Ammon's horn (tissue), 1 donor: ENCODE measurements at regions not wholly inside any gene's neighbourhood (a gene's known extent, or its start where the extent isn't known, plus 50 kb on each side); places are given as distances from the start of the nearest gene placed in this dataset.
"Not testable (repeated sequence)": the region's sequence is repeated elsewhere in the genome, so short reads cannot be mapped to it uniquely, and the experiment has no call there.

Source experiments
- DNase-seq: peaks from one replicate; pipeline ENCODE4 v3.0.0-alpha.2; 2016; ENCODE audit warnings: low spot score

DNA sequence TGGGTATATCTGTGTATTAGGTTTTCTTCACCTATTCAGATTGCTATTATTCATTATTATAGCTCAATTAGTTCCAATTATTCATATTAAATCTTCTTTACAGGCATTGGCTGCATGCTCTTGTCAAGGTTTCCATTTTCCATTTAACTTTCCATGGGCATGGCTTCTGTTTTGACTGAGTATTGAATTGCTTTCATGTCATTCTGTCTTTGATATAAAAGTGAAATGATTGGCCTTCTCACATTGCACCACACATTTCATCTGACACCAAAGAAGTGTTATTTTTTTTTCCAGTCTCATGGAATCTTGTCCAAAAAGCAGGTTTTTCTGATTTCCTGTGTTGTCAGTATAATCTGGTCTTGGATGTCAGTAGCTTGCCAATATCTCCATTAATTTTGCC, 1244.3 kb downstream of the RAPGEF2 start:
- no peak for DNase-seq

DNA sequence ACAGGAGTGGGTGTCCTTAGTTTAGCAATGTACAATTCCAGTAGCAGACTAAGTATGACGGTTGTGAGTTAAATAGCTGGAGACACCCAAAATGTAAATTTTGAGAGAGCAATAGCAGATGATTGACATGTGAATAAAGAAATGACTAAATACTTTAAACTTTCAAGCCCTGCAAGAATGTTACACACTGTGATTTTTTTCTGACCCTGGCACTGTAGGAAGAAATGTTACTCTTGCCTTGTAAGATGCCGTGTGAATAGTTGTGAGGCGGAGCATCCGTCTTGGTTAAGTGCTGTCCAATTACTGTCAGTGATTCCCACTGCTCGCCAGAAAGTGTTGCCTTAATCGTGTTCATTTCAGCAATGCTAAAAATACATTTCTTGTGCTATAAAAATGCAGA, 1248.1 kb downstream of the RAPGEF2 start:
- DNase-seq = no peak

DNA sequence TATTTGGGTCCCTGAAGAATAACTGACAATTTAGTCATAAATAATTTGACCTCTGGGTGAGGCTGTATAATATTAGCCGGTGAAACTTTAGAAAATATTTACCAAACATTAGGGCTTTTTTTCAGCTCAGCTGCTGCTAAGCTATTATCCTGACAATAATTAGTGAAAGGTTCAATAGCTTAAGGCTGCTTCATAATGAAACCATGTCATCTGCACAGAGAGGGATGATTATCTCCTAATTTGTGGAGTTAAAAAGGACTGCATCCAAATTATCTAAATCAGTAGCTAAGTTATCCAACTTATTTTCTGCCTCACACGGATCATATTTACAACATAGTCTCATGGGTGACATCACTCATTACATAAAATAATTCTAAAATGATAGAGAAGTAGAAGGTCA, 1249.8 kb downstream of the RAPGEF2 start:
- DNase-seq = no peak

DNA sequence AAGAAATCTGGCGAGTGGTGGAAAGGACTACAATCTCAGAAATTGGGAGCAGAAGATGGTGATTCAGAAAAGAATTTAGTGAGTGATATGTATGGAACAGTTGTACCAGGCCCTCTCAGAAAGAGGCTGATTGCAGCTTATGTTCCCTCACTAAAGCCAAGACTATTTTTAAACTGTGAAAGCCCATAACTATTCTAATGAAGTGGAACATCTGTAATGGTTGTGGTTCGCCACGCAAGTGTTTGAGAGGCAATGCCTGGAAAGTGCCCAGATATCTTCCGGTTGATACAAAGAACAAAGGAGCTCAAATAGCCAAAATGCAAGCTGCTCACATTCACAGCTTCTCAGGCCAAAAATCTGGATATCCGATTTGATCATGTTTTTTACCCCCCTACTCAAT, 1250.7 kb downstream of the RAPGEF2 start:
- DNase-seq = peak; percentile 5

DNA sequence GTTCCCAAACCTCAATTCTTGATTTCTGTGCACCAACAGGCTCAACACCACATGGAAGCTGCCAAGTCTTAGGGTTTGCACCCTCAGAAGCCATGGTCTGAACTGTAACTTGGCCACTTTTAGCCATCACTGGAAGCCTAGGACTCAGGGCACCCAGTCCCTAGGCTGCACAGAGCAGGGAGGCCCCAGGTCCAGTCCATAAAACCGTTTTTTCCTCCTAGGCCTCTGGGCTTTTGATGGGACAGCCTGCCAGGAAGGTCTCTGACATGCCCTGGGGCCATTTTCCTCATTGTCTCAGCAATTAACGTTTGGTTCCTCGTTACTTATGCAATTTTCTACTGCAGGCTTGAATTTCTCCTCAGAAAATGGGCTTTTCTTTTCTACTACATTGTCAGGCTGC, 1259.6 kb downstream of the RAPGEF2 start:
- no peak for DNase-seq

DNA sequence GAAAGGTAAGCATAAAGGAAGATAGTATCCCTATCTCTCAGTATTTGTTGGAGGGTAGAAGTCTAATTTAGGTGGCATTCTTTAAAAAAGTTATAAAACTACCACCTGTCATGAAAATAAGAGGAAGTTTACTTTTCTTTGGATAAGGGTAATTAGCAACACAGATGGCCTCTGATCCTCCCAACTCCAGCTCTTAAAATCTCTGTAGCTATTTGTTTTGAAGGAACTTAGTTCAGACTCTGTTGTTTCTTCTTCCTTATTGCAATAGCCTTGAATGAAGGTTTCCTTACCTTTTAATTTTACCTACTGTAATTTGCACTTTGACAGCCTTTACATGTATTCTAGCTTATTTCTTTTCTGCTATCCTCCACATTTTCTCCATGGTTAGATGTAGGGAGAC, 1261.3 kb downstream of the RAPGEF2 start:
- DNase-seq = no peak

DNA sequence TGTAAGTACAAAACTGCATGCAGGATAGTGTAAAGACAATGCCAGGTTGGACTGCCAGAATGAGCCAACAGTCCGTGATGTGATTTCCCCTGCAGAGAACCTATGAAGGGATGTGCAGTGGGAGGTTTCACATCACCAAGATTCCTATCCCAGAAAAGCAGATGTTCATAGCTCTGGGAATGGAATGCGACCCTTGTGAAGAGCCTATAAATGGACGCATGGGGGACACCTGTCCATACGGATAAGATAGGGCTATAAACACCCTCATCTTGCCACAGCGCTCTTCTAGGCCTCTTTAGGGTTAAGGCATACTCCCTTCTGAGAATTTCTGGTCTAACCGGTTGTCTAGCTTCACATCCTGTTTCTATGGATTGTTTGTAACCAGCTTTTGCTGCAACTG, 1261.8 kb downstream of the RAPGEF2 start:
- DNase-seq = not testable (repeated sequence)

DNA sequence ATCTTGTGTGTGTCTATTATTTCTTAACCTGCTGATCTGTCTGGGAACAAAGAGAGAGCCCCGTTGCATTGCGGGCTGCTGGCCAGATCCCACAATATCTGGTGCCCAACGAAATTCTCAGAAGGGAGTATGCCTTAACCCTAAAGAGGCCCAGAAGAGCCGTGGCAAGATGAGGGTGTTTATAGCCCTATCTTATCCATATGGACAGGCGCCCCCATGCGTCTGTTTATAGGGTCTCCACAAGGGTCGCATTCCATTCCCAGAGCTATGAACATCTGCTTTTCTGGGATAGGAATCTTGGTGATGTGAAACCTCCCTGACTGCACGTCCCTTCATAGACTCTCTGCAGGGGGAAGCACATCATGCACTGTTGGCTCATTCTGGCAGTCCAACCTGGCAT, 1262.5 kb downstream of the RAPGEF2 start:
- DNase-seq = not testable (repeated sequence)

DNA sequence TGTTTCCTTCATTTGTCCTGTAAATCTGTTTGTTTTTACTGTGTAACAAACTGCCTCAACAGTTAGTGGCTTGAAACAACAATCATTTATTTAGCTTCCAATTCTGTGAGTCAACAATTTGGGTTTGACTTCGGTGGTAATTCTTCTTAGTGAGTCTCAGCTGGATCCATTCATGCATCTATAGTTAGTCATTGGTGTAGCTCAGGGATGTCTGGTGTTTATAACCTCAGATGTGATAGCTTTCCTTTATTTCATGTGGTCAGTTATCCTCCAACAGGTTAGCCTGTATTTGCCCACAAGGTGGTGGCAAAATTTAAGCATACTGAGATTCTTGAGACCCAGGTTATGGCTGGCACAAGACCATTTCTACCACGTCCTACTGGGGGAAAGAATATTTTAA, 1267.2 kb downstream of the RAPGEF2 start:
- no peak for DNase-seq

DNA sequence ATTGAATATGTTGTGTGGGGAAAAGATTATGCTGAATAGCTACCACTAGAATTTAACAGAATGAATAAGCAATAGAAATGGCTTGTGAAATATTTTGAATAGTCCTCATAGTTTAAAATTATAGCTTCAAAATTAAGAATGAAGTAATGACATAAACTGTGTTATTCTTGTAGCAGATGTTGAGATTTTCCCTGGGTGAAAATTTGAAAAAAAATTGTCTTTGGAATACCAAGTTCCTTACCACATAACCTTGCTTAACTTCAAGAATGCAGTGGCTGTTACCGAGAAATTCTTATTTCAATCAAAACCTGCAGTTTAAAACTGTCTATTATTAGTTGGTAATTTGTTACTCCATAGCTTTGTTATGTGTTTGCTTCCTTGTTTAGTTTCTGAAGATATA, 1268.6 kb downstream of the RAPGEF2 start:
- DNase-seq = no peak

DNA sequence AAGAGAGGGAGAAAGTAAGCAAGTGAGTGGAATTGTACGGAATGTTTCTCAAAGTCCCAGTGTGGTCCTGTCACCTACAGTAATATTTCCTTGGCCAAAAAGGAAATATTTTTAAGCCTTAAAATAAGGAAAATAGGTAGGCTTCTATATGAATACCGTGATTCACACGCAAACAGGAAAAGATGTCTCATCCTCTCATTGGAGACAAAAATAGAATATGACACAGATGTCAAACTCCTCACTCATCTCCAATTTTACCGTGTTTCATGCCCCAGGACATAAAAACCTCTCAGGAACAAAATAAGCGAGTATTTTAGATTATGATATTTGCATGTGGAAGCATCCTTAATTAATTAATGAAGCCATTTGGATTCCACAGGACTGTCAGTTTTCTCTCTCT, 1269.5 kb downstream of the RAPGEF2 start:
- no peak for DNase-seq

DNA sequence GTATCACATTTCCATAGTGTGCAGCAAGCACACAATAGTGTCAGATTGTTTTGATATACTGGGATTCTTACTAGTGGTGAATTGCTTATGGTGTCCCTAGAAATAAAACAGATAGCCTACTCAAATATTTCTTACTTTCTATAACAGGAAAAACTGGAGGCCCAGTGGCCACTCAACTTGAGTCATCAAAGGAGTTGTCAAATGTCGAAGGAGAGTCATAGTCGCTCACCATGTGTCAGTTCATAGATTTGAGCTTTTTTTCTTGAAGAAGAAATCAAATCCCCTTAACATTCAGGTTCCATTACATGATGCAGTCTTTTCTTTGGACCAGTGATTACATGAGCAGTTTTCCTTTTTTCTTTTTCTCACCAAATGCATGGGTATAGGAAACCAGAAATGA, 1271.0 kb downstream of the RAPGEF2 start:
- no peak for DNase-seq

DNA sequence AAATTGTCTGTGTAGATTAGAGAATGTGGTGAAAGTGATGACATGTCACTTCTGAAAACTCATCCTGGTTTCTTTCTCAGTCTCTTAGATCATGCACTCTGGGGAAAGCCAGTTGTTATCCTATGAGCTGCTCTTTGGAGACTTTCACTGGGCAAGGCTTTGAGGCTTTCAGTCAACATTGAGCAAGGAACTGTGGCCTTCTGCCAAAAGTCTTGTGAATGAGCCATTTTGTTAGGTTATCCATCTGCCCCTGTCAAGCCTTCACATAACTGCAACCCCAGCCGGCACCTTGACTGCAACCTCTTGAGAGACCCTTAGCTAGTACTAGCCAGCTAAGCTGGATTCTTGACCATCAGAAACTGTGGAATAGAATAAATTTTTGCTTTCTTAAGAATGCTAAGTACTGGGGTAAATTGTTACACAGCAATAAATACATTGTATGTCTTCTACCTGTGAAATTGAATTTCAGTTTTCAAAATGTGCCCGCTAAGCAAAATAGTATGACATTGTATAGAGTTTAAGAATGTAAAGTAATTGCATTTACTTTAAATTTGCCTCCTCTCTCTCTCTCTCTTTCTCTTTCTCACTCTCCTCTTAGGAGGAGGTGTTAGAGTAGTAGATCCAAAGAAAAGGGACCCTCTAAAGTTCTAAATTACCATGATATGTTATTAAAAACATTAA, 1273.0 kb downstream of the RAPGEF2 start:
- no peak for DNase-seq

DNA sequence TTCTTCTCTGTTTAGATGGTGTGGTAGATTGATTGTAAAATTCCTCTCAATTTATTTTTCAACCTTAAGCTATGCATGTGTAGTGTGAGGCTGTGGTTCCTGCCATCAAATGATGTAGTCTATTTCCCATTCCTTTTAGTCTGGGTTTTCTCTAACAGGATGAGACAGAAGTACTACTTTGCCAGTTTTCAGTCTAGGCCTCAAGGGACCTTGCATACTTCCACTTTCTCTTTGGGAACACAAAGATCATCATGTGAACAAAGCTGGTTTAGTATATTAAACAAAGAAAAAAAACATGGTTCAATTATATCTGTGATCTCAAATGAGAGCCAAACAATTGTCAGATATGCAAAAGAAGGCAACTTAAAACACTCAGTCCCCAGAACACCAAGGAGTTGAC, 1284.0 kb downstream of the RAPGEF2 start:
- no peak for DNase-seq

DNA sequence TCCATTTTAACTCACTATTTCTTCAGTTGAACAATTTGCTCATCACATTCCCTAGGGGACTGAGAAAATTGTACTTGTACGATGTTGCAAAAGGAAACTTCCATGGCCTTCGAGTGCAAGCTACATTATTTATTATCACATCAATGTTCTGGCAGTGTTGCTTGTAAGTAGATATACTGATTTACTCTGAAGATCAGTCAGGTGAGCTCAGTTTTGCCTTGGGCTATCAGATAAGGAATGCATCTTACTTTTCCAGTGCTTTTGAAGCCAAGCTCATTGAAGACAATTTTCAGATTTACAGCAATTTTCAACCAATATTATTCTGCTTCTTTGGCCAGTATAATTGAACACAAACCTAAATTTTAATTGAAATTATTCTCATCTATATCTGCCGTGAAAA, 1296.9 kb downstream of the RAPGEF2 start:
- DNase-seq = no peak

DNA sequence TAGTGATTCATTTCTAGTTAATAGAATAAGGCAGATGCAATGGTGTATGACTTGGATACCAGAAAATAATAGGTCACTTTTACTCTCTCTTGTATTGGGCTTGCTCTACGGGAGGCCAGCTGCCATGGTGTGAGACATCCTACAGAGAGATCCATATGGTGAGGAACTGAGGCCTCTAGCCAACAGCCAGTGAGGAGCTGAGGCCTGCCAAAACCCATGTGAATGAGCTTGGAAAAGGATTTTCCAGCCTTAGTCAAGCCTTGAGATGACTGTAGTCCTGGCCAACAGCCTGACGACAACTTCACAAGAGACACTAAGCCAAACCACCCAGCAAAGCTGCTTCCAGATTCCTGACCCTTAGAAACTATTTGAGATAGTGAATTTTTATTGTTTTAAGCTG, 1300.2 kb downstream of the RAPGEF2 start:
- no peak for DNase-seq

DNA sequence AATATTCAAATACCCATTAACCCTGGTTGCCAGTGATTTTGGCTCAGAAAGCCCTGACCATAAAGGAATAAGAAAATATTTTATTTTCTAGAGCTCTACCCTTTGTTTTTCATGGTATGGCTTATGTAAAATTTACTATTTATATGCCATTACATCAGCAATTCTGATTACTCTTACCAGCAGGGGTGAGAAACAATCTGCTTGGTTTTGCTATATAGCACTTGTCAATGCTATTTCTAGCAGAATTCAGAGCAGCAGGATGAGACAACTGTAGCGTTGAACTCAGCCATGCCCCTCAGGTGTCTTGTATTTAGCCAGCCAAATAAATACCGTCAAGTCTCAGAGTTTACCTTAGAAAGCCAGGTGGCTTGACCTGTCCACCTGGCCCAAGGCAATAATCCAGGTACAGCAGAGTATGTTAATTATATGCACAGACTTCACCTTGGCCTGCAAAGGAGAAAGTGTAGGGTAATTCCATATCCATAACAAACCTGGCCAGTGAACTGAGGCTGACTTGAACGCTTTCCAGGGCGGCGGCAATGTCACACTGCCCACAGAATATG, 1303.5 kb downstream of the RAPGEF2 start:
- DNase-seq = no peak

DNA sequence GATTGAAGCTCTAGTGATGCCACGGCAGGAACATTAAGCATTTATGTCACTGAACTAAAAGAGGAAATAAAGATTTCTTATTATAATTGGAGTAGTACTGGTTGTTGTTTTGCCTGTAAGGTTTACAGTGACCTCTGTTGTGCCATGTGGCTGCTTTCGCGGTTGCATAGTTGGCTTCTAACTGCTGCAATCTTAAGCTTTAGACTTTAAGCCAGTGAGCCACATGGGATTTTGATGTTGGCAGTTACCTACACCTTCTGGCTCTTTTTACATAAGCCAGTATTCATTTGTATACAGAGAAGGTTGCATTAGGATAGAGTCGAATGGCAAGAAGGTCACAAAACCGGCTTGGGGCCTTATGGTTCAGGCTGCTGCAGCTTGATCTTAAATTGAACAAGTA, 1311.6 kb downstream of the RAPGEF2 start:
- no peak for DNase-seq

DNA sequence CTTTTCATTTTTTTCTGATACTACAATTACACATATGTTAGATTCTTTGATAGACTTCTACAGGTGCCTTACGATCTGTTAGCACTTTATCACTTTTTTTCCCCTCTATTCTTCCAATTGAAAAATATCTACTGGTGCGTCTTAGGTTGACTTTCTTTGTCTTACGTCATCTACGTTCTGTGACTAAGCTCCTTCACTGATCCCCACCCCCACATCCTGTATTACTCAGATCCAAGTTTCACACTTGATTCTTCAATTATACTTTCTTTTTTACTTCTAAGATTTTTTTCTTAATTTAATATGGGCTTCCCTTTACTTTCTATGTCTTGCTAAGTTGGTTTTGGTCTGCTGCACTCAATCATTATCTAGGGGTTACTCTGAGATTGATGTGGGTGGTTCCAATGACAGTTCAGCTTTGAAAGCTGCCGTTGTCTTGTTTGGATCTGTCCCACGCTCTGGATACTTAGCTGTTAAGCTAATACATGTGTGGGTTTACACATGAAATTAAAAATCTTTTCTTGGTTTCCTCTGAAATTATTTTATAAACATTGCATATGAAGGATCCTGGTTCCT, 1321.1 kb downstream of the RAPGEF2 start:
- no peak for DNase-seq

DNA sequence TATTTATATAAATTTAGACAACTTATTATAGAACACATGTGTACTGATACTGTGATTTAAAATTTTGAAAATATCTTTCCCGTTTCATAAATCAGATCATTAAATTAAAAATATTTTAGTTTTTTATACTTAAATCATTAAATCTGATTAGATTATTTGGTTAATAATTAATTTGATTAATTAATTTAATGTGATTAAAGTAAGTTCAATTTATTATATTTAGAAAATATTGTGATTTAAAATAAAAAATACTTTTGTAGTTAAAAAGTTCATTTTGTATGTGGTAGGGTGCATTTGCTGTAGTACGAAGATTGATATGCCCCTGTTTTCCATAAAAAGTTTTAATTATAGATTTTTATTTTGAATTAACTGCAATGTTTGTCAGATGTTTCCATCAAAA, 1323.4 kb downstream of the RAPGEF2 start:
- DNase-seq = no peak

DNA sequence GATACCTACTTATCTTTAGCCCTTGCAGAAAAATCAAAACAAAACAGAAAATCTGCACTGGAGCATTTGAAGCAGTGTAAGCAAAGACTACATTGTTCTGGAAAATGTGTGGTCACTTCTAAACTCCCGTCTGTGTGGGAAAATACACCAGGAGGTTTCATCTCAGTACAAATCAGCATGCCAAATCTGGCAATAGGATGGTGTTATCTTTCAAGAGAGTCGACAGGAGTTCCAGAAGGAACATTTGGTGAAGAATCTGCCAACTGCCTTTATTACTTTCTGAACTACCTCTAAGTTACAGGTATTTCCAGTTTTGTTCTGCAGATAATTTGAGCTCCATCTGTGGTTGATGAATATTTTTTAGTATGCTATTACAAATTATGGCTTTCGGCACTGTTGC, 1348.0 kb downstream of the RAPGEF2 start:
- DNase-seq = no peak

DNA sequence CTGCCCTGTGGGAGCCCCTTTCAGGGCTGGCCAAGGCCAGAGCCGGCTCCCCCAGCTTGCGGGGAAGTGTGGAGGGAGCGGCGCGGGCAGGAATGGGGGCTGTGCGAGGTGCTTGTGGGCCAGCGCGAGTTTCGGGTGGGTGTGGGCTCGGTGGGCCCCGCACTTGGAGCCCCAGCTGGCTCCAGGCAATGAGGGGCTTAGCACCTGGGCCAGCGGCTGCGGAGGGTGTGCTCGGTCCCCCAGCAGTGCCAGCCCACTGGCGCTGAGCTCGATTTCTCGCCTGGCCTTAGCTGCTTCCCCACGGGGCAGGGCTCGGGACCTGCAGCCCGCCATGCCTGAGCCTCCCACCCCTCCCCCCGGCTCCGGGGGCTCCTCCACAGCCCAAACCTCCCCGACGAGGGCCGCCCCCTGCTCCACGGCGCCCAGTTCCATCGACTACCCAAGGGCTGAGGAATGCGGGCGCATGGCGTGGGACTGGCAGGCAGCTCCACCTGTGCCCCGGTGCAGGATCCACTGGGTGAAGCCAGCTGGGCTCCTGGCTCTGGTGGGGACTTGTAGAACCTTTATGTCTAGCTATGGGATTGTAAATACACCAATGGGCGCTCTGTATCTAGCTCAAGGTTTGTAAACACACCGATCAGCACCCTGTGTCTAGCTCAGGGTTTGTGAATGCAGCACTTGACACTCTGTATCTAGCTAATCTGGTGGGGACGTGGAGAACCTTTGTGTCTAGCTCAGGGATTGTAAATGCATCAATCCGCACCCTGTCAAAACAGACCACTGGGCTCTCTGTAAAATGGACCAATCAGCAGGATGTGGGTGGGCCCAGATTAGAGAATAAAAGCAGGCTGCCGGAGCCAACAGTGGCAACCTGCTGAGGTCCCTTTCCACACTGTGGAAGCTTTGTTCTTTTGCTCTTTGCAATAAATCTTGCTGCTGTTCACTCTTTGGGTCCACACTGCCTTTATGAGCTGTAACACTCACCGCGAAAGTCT, 1379.1 kb downstream of the RAPGEF2 start:
- DNase-seq = not testable (repeated sequence)
